GM12875 (cell line): ENCODE measurements at regions not wholly inside any gene's neighbourhood (a gene's known extent, or its start where the extent isn't known, plus 50 kb on each side); places are given as distances from the start of the nearest gene placed in this dataset.

Source experiments
- H3K4me3 ChIP-seq: one replicate; pipeline ENCODE4 v1.5.1; 2011; ENCODE audit warnings: low read depth, low read length, control low read depth
- TF ChIP-seq, protein P1 (sequence below): IDR thresholded peaks from 2 replicates; pipeline ENCODE4 v1.5.1; 2011; ENCODE audit warnings: low read depth, mild to moderate bottlenecking, control low read depth, inconsistent platforms, low read length, moderate library complexity, borderline replicate concordance; ENCODE audit not compliant: insufficient read depth

DNA sequence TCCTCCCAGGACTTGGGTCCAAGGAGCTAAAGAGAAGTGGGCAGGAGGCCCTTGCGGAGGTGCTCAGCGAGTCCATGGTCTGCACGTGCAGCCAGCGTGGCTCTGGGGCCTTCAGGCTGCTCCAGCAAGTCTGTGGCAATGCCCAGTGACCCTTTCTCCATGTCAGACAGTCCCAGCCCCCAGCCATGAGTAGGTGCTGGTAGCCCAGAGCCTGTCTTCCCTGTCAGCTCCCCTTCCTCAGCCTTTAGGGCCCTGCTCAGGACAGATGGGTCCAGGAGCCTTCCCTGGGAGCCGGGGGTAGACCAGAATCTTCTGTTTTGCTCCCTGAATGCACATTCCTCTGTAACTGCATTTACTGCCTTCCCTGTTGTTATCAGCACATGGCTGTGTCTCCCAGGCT is 147.2 kb upstream of the IRX2 start:
- TF ChIP-seq, protein P1, sequence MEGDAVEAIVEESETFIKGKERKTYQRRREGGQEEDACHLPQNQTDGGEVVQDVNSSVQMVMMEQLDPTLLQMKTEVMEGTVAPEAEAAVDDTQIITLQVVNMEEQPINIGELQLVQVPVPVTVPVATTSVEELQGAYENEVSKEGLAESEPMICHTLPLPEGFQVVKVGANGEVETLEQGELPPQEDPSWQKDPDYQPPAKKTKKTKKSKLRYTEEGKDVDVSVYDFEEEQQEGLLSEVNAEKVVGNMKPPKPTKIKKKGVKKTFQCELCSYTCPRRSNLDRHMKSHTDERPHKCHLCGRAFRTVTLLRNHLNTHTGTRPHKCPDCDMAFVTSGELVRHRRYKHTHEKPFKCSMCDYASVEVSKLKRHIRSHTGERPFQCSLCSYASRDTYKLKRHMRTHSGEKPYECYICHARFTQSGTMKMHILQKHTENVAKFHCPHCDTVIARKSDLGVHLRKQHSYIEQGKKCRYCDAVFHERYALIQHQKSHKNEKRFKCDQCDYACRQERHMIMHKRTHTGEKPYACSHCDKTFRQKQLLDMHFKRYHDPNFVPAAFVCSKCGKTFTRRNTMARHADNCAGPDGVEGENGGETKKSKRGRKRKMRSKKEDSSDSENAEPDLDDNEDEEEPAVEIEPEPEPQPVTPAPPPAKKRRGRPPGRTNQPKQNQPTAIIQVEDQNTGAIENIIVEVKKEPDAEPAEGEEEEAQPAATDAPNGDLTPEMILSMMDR: no peak
- H3K4me3 ChIP-seq: no peak overlapping the region

DNA sequence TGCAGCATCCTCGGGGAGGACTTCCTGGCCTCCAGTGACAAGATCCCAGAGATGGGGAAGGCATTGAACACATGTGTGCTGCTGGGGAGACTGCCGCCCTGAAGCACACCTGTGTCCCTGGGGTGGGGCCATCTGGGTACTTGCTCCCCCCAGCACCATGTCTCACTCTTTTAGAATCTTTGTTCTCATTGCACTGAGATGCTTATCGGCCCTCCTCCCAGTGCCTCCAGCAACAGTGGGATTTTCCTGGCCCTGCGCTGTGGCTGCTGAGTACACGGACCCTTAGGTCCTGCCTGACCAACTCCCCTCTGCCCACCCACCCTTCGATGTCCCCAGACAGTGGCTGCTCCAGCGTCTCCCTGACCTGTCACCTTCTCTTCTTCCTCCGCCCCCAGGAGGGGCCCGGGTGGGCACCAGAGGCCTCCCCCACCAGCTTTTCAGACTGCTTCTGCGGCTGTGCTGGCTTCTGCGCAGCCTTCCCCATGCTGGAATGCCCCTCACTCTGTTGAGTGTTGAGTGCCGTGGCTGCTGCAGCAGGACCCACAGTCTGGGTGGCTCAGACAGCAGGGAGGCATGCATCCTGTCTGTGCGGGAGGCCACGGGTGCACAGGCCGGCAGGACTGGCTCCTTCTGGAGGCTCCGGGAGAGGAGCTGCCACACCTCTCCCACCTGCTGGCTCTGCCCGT is 145.9 kb upstream of the IRX2 start:
- H3K4me3 ChIP-seq: no peak overlapping the region
- TF ChIP-seq, protein P1: no peak

DNA sequence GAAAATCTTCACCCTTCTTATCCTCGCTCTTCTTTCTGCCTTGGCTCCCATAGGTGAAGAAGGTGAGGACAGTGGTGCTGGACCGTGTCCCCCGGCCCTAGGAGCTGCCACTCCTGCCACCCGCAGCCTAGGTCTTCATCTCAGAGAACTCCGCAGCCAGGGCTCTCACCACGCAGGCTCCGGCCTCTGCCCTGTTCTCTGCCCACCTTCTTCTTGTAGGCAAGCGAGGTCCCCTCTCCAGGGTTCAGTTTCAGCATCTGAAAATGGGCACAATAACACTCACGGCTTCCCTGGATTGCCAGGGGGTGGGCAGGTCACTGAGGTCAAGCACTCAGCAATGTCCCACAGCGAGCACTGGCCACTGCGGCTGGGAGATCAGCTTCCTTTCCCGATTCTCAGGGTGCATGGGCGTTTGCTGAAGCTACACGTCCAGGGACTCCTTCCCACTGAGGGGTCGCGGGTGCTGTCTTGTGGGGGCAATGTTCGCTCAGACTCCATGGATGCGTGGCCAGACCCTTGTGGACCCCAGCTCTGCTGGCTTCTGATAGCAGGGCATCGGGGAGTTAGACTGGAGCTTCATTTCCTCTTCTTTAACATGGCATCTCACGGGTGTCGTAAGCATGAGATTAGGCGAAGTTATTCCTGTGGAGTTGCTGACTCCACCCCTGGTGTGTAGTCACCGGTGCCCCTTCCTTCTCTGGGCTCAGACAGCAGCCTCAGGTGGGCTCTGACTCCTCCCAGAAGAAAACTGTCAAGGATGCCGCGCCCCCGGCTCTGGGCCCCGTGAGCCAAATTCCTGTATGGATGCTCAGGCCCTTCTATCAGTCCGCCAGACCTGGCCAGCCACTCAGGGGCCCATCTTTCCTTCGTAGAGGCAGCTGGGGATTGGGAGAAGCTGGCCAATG is 145.1 kb upstream of the IRX2 start:
- H3K4me3 ChIP-seq: no peak overlapping the region
- TF ChIP-seq, protein P1: no peak

DNA sequence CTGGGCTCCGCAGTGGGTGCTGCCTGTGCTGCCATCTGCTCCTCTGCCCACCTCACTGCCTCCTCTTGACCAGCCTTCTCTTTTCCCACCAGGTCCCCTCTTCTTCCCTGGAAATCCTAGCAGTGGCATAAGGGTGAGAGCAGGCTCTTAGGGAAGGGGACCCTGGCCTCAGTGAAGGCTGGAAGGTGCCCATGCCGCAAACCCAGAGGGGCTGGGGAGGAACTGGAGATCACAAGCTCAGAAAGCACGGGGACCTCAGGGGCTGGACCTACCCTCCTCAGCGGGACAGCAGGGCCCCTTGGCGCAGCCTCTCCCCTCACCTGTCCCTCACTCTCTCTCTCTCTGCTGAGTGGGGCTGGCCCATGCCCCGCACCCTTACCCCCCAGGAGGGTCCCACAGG is 144.4 kb upstream of the IRX2 start:
- H3K4me3 ChIP-seq: no peak overlapping the region
- TF ChIP-seq, protein P1: no peak

DNA sequence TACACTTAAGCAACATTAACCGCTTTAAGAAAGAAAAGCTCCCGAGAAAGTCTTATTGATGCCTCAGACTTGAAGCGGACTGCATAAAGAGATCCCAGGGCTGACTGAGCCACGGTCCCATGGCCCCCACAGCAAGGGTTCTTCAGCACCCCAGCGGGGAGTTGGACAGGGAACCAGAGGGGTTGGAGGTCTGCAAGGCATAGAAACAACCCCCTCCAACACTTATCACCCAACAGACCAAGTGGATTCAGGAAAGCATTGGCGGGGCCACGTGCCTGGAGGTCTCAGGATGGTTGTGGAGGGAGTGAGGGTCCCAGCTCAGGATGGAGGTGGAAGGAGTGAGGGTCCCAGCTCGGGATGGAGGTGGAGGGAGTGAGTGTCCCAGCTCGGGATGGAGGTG is 143.7 kb upstream of the IRX2 start:
- TF ChIP-seq, protein P1: no peak
- no peak overlapping the region for H3K4me3 ChIP-seq

DNA sequence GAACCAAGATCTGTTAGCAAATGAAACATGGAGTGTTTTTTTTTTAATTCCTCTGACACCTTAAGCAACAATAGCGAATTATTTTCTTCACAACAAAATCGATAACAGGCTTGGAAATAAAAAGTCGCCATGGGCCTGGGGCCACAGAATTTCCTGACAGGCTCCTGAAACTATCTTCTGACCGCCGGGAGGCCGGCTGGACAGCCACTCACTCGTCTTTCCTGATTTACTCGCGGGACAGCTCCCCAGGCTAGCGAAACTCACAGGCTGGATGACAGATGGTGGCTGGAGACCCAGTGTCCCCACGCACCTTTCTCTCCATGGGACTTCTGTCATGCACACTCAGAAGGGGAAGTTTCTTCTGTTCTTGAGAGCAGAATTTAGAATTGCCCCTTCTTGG is 143.3 kb upstream of the IRX2 start:
- H3K4me3 ChIP-seq: no peak overlapping the region
- TF ChIP-seq, protein P1: no peak
